Sigmoid colon (tissue), 6 donors: ENCODE measurements at regions not wholly inside any gene's neighbourhood (a gene's known extent, or its start where the extent isn't known, plus 50 kb on each side); places are given as distances from the start of the nearest gene placed in this dataset.

Source experiments
- DNase-seq: peaks from one replicate; pipeline ENCODE4 v3.0.0-alpha.2; 2019
- H3K27ac ChIP-seq, 4 donors: fragments of 200-600 bp; sonication (generic); one replicate each; pipeline ENCODE4 v1.5.1; 2016 to 2019; ENCODE audit warnings: mild to moderate bottlenecking in 1 of 4
- H3K27me3 ChIP-seq, 3 donors: fragments of 200-600 bp; sonication (generic); one replicate each; pipeline ENCODE4 v1.5.1; 2019; ENCODE audit warnings: mild to moderate bottlenecking in 1 of 3
- H3K36me3 ChIP-seq, 4 donors: fragments of 200-600 bp; sonication (generic); one replicate each; pipeline ENCODE4 v1.5.1; 2016 to 2019
- H3K4me1 ChIP-seq, 4 donors: fragments of 200-600 bp; sonication (generic); one replicate each; pipeline ENCODE4 v1.5.1; 2017 to 2019
- H3K4me3 ChIP-seq, 4 donors: fragments of 200-600 bp; sonication (generic); one replicate each; pipeline ENCODE4 v1.5.1; 2017 to 2019; ENCODE audit warnings: mild to moderate bottlenecking in 2 of 4, moderate library complexity in 1 of 4
- H3K9me3 ChIP-seq, 4 donors: fragments of 200-600 bp in 3 of 4; sonication (generic) in 3 of 4; one replicate each; pipeline versions ENCODE4 v1.5.1 to v1.6.1; 2013 to 2019
- EP300 ChIP-seq, 4 donors: sonication (generic); formaldehyde crosslinking; IDR thresholded peaks; one replicate each; pipeline ENCODE4 v1.6.1; 2017; ENCODE audit warnings: antibody characterized with exemption in 4 of 4
- POLR2A ChIP-seq, 2 donors: fragments of 450-650 bp; IDR thresholded peaks; one replicate each; pipeline ENCODE4 v1.6.1; 2016; ENCODE audit warnings: antibody characterized with exemption in 2 of 2, mild to moderate bottlenecking in 2 of 2, moderate library complexity in 2 of 2
- POLR2AphosphoS5 ChIP-seq, 4 donors: sonication (generic); formaldehyde crosslinking; IDR thresholded peaks; one replicate each; pipeline ENCODE4 v1.6.1; 2017; ENCODE audit warnings: antibody characterized with exemption in 4 of 4
- WGBS, 2 donors: extraction: QIAGEN DNeasy Blood & Tissue Kit; methylation state at CpG; one replicate each; pipeline ENCODE4 v1.1.7; 2013; 5-methylcytosine and 5-hydroxymethylcytosine counted together
- intact Hi-C: fragments of 100-400 bp; cut with DNase I; formaldehyde crosslinking; loops from one replicate; pipeline ENCODE4 v1.15.1; 2023
- TF ChIP-seq, protein P1 (sequence below), 4 experiments: fragments of 450-650 bp in 3 of 4; fragments of 200-600 bp in 1 of 4; IDR thresholded peaks; one replicate each; pipeline ENCODE4 v1.5.1; 2016 to 2019; ENCODE audit warnings: antibody characterized with exemption in 4 of 4, mild to moderate bottlenecking in 3 of 4, moderate library complexity in 2 of 4
- donor health status: healthy with polysubstance abuse.
- donor health status: healthy.

DNA sequence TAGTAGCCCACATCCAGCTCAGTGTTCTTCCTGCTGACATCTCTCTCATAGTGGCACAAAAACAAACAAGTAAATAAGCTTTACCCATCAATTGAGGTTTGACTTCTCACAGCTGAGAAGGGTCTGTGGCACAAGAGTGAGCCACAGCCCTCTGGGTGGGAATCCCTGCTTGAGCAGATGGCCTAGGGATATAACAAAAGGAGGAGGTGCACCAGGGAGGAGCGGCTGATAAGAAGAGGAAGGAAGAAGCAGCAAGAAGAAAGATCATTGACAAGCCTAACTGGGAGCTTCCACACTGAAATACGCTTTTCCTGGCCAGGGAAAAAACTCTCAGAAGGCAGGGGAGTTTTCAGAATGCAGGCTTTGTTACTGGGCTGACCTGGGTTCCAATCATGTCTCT lies 279.8 kb downstream of the UACA start:
- WGBS, 2 donors: 74 to 75% methylated on average over 2 of the region's 2 CpGs
- intact Hi-C loops: no loop called here
- Histone ChIP-seq H3K9me3 (no peaks in the 10 kb centered on the region), H3K4me1 (no peaks in the 10 kb centered on the region), H3K27me3 (no peaks in the 10 kb centered on the region), H3K27ac (no peak overlapping the region), H3K36me3 (no peaks in the 10 kb centered on the region), H3K4me3 (no peak overlapping the region)
- no peak for DNase-seq
- TF ChIP-seq EP300 (IDR thresholded peaks at IDR 0.05) (no peak), POLR2A (IDR thresholded peaks at IDR 0.05) (no peak), POLR2AphosphoS5 (IDR thresholded peaks at IDR 0.05) (no peak)
- TF ChIP-seq, protein P1, sequence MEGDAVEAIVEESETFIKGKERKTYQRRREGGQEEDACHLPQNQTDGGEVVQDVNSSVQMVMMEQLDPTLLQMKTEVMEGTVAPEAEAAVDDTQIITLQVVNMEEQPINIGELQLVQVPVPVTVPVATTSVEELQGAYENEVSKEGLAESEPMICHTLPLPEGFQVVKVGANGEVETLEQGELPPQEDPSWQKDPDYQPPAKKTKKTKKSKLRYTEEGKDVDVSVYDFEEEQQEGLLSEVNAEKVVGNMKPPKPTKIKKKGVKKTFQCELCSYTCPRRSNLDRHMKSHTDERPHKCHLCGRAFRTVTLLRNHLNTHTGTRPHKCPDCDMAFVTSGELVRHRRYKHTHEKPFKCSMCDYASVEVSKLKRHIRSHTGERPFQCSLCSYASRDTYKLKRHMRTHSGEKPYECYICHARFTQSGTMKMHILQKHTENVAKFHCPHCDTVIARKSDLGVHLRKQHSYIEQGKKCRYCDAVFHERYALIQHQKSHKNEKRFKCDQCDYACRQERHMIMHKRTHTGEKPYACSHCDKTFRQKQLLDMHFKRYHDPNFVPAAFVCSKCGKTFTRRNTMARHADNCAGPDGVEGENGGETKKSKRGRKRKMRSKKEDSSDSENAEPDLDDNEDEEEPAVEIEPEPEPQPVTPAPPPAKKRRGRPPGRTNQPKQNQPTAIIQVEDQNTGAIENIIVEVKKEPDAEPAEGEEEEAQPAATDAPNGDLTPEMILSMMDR (IDR thresholded peaks at IDR 0.05): no peak

DNA sequence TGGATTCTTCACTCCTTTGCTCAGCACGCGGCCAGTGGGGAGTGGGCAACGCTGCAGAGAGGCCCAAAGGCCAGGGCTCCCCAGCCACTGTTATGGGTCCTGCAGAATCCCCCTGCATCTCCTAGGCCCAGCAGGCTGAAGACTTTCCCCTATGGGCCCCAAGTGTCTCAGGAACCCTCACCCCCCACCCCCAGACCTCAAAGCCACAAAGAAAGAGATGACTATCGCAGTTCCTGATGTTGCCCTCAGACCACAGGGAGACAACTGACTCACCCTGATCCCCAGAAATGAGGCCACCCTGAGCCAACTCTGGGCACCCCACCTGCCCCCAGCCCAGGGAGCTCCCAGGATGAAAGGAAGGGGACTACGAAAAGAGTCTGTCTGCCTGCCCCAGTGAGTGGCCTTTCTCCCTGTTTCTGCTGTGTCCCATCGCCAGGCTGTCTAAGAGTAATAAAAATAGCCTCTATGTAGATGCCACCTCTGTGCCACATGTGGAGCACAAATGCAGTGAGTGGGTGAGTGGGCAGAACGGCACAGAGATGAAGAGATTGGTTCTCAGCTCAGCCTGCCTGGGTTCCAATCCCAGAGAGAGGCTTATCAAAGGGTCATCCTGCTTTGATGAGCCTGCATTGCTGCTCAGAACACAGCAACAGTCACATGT lies 283.0 kb downstream of the UACA start:
- no peaks in the 10 kb centered on the region for H3K4me1 ChIP-seq
- TF ChIP-seq, protein P1 (IDR thresholded peaks at IDR 0.05): no peak
- TF ChIP-seq POLR2AphosphoS5 (IDR thresholded peaks at IDR 0.05): no peak
- no peak for TF ChIP-seq POLR2A (IDR thresholded peaks at IDR 0.05)
- no peak for TF ChIP-seq EP300 (IDR thresholded peaks at IDR 0.05)
- H3K9me3 ChIP-seq: no peaks in the 10 kb centered on the region
- H3K27me3 ChIP-seq: no peaks in the 10 kb centered on the region
- no peak overlapping the region for H3K4me3 ChIP-seq
- H3K36me3 ChIP-seq: no peaks in the 10 kb centered on the region
- 60 to 86% methylated on average over 7 of the region's 7 CpGs for WGBS, 2 donors
- no peak overlapping the region for H3K27ac ChIP-seq
- intact Hi-C loops: no loop called here
- no peak for DNase-seq

- intact Hi-C loops: no loop called here
- no peak for TF ChIP-seq POLR2AphosphoS5 (IDR thresholded peaks at IDR 0.05)
- TF ChIP-seq, protein P1 (IDR thresholded peaks at IDR 0.05): no peak
- no peak for TF ChIP-seq EP300 (IDR thresholded peaks at IDR 0.05)
- TF ChIP-seq POLR2A (IDR thresholded peaks at IDR 0.05): no peak
- Histone ChIP-seq H3K27me3 (no peaks in the 10 kb centered on the region), H3K36me3 (no peaks in the 10 kb centered on the region), H3K4me1 (peaks cover 0 to 3% (median 0%) of the 10 kb centered on the region in 4 donors), H3K27ac (no peak overlapping the region), H3K9me3 (no peaks in the 10 kb centered on the region), H3K4me3 (no peak overlapping the region)
- DNase-seq: no peak
- whole genome bisulfite sequencing, 2 donors: 72 to 90% methylated on average over 12 of the region's 12 CpGs
Observed at GRCh38 chr15:70479785-70480184, 283.6 kb downstream of the UACA start.

GRCh38 chr15:70479056-70479455 lies 284.3 kb downstream of the UACA start:
- no peak for DNase-seq
- 85 to 89% methylated on average over 8 of the region's 8 CpGs for WGBS, 2 donors

More at GRCh38 chr15:70479056-70479455, 284.3 kb downstream of the UACA start:
- intact Hi-C loops: no loop called here
- H3K27me3 ChIP-seq: no peaks in the 10 kb centered on the region
- no peak overlapping the region for H3K27ac ChIP-seq
- no peak overlapping the region for H3K4me3 ChIP-seq
- H3K4me1 ChIP-seq: peaks cover 0 to 10% (median 4%) of the 10 kb centered on the region in 4 donors
- no peaks in the 10 kb centered on the region for H3K9me3 ChIP-seq
- H3K36me3 ChIP-seq: no peaks in the 10 kb centered on the region
- TF ChIP-seq EP300 (IDR thresholded peaks at IDR 0.05) (no peak), POLR2AphosphoS5 (IDR thresholded peaks at IDR 0.05) (no peak), POLR2A (IDR thresholded peaks at IDR 0.05) (no peak)
- TF ChIP-seq, protein P1 (IDR thresholded peaks at IDR 0.05): no peak
